ENCODE measurements at regions not wholly inside any gene's neighbourhood (a gene's known extent, or its start where the extent isn't known, plus 50 kb on each side); places are given as distances from the start of the nearest gene placed in this dataset.
A peak's percentile ranks its signal among the peaks of the same experiment; 100 is the strongest.

DNA sequence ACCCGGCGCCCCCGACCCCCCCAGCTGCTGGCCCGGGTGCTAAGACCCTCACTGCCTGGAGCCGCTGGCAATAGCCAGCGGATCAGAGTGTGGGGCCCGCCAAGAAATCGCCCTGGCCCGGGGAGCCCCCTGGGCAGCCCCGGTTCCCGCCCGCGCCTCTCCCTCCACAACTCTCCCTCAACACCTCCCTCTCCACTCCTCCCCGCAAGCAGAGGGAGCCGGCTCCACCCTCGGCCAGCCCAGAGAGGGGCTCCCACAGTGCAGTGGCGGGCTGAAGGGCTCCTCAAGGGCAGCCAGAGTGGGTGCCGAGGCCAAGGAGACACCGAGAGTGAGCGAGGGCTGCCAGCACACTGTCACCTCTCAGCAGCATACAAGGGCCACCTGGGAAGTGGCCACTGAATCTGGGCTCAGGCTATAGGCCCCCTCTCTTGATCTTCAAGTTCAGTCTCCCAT, 385.5 kb downstream of the SEC14L1 start:
- peaks cover 18% of the 10 kb centered on the region for H3K27me3 ChIP-seq (ENCODE audit: control insufficient read depth, insufficient read depth, low read length)
- H3K4me3 ChIP-seq (ENCODE audit: low read depth, low read length), result no peak overlapping the region
- TF ChIP-seq, protein P1, sequence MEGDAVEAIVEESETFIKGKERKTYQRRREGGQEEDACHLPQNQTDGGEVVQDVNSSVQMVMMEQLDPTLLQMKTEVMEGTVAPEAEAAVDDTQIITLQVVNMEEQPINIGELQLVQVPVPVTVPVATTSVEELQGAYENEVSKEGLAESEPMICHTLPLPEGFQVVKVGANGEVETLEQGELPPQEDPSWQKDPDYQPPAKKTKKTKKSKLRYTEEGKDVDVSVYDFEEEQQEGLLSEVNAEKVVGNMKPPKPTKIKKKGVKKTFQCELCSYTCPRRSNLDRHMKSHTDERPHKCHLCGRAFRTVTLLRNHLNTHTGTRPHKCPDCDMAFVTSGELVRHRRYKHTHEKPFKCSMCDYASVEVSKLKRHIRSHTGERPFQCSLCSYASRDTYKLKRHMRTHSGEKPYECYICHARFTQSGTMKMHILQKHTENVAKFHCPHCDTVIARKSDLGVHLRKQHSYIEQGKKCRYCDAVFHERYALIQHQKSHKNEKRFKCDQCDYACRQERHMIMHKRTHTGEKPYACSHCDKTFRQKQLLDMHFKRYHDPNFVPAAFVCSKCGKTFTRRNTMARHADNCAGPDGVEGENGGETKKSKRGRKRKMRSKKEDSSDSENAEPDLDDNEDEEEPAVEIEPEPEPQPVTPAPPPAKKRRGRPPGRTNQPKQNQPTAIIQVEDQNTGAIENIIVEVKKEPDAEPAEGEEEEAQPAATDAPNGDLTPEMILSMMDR (IDR thresholded peaks at IDR 0.05; ENCODE audit: insufficient read depth, low read length, poor library complexity, severe bottlenecking), result no peak
- no peaks in the 10 kb centered on the region for H3K36me3 ChIP-seq (ENCODE audit: control insufficient read depth, insufficient read depth, low read length)
- DNase-seq (ENCODE audit: low read depth), result no peak

DNA sequence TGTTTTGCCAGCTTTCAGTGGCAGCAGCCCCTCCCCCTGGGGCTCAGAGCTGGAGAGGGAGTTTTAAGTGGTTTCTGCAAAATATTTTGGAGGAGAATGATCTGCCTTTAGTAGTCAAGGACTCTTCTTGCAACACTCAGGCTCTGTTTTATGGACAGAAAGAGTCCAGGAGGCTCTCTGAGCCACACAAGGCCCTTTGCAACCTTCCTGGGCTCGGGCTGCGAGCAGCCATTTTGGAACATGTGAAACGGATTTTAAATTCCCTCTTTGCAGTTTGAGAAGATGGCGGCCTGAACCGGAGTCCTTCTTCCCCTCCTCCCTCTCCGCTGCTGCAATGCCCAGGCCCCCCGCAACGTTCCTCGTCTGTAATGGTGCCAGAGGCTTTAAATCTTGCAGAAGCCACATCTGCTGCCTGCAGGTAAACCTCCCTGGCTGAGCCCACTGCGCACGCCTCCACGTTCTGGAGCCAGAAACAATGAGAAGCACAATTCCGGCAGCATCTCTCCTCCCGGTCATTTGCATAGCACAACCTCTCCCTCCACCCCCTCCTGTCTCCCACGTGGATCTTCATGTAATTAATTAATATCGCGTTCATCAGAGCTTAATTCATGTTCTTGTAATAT, 386.1 kb downstream of the SEC14L1 start:
- H3K4me3 ChIP-seq (ENCODE audit: low read depth, low read length), result no peak overlapping the region
- no peaks in the 10 kb centered on the region for H3K36me3 ChIP-seq (ENCODE audit: control insufficient read depth, insufficient read depth, low read length)
- no peak for DNase-seq (ENCODE audit: low read depth)
- peaks cover 18% of the 10 kb centered on the region for H3K27me3 ChIP-seq (ENCODE audit: control insufficient read depth, insufficient read depth, low read length)
- TF ChIP-seq, protein P1 (IDR thresholded peaks at IDR 0.05; ENCODE audit: insufficient read depth, low read length, poor library complexity, severe bottlenecking), result no peak

DNA sequence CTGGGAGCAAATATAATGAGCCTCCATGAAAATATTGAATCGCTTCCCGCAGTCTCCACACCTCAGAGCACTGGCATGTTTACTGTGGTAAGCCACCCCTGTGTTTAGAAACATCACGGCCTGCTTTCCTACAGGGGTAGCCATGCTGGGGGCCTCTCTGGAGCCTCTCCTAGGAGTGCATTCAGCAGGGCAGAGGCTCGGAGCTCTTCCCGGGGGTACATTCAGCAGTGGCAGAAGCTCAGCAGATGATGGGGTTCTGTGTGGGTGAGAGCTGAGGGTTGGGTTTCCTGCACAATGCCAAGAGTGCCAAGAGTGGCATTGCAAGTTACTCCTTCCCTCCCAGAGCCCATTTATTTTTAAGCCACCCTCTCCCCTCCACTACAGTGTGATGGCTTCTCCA, 386.6 kb downstream of the SEC14L1 start:
- no peak for DNase-seq (ENCODE audit: low read depth)
- peaks cover 18% of the 10 kb centered on the region for H3K27me3 ChIP-seq (ENCODE audit: control insufficient read depth, insufficient read depth, low read length)
- TF ChIP-seq, protein P1 (IDR thresholded peaks at IDR 0.05; ENCODE audit: insufficient read depth, low read length, poor library complexity, severe bottlenecking), result no peak

DNA sequence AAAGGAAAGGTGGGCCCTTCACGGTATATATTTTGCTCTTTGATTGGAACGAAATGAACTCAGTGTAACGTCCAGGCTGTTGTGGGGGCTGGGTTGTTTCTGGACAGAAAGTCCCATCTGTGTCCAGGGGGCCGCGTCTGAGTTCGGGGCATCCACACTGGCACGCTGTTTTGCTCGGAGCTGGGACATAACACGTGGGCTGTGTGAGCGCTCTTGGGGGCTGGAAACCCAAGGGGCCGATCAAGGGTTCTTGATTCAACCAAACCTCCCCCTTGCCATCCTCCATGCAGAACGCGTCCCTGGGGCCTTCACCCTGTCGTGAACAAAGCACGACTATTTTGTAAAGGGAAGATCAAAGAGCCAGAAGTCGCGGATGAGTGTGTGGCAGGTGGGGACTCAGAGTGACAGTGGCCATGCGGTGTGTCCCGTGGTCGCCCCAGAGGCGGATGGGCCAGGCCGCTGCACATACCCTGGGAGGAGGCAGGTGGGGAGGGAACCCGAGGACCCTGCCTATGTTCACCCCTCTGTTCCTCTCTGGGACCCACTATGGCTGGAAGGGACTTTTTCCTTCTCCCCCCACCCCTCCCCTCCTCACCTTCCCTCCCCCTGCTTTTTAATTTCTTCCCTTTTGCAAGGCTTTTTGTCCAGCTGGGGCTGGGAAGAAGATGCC, 387.2 kb downstream of the SEC14L1 start:
- H3K27me3 ChIP-seq (ENCODE audit: control insufficient read depth, insufficient read depth, low read length), result peaks cover 18% of the 10 kb centered on the region
- peak overlapping the region; percentile 26 for H3K4me3 ChIP-seq (ENCODE audit: low read depth, low read length)
- TF ChIP-seq, protein P1 (IDR thresholded peaks at IDR 0.05; ENCODE audit: insufficient read depth, low read length, poor library complexity, severe bottlenecking), result no peak
- no peak for DNase-seq (ENCODE audit: low read depth)
- no peaks in the 10 kb centered on the region for H3K36me3 ChIP-seq (ENCODE audit: control insufficient read depth, insufficient read depth, low read length)

More for the DNA sequence above, 386.6 kb downstream of the SEC14L1 start:
- Histone ChIP-seq H3K36me3 (ENCODE audit: control insufficient read depth, insufficient read depth, low read length) (no peaks in the 10 kb centered on the region), H3K4me3 (ENCODE audit: low read depth, low read length) (no peak overlapping the region)

DNA sequence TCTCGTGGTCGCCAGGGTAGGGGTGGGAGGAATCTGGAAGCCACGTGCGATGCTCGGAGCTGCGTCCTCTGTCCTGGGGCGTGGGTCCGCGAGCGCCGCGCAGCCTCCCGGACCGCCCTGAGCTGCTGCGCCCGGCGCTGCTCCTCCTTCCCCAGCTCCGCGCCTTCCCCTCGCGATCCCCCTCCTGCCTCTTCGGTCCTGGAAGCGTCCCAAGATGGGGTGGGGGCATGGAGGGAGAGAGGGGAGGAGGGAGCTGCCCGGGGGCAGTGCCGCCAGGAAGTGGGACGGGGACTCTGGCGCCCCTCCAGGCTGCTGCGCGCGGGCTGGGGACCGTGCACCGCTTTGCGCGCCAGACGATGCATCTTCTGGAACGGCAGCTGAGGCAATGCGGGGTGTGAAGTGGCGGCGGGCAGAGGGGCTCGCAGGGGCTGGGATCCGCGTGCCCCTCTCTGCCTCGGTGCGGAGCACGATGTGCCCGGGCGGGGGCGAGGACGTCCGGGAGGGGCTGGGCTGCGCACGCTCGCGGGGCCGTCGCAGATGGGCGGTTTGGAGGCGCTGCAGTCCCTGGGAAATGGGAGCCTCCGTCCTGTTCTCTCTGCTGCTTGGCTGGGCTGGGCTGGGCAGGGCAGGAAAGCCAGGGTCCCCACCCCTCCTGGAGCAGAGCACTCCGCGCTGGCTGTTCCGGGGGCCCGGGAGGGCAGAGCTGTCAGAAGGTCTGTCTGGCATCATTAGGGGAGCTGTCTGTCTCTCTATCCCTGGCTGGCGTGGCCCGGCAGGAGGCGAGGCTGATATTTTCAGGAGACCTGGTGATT, 388.0 kb downstream of the SEC14L1 start:
- no peaks in the 10 kb centered on the region for H3K36me3 ChIP-seq (ENCODE audit: control insufficient read depth, insufficient read depth, low read length)
- peak overlapping the region; percentile 26 for H3K4me3 ChIP-seq (ENCODE audit: low read depth, low read length)
- peaks cover 18% of the 10 kb centered on the region for H3K27me3 ChIP-seq (ENCODE audit: control insufficient read depth, insufficient read depth, low read length)
- TF ChIP-seq, protein P1 (IDR thresholded peaks at IDR 0.05; ENCODE audit: insufficient read depth, low read length, poor library complexity, severe bottlenecking), result peak; percentile 25
- no peak for DNase-seq (ENCODE audit: low read depth)
